HG03045 (cell line): ENCODE measurements at regions not wholly inside any gene's neighbourhood (a gene's known extent, or its start where the extent isn't known, plus 50 kb on each side); places are given as distances from the start of the nearest gene placed in this dataset.

ENCODE experiments used
- ATAC-seq: cut with Tn5 transposase; IDR thresholded peaks from one replicate; pipeline ENCODE4 v1.9.1; 2021; ENCODE audit warnings: mild to moderate bottlenecking, moderate library complexity; ENCODE audit not compliant: unreplicated experiment

- no peak for ATAC-seq
These were observed 165.6 kb downstream of the ARL6IP6 start for GRCh38 chr2:152883951-152884487.

- ATAC-seq: no peak
These were observed 163.1 kb downstream of the ARL6IP6 start for GRCh38 chr2:152881527-152881926.

- ATAC-seq: no peak
These were observed 160.9 kb downstream of the ARL6IP6 start for GRCh38 chr2:152879275-152879674.

GRCh38 chr2:152875701-152876695 lies 157.6 kb downstream of the ARL6IP6 start:
- ATAC-seq: no peak

- no peak for ATAC-seq
These were observed 156.5 kb downstream of the ARL6IP6 start for GRCh38 chr2:152874955-152875354.

- no peak for ATAC-seq
These were observed 151.8 kb downstream of the ARL6IP6 start for GRCh38 chr2:152870239-152870638.

GRCh38 chr2:152867397-152867796 lies 149.0 kb downstream of the ARL6IP6 start:
- no peak for ATAC-seq

- ATAC-seq: no peak
These were observed 146.3 kb downstream of the ARL6IP6 start for GRCh38 chr2:152864601-152865149.

GRCh38 chr2:152863826-152864225 lies 145.4 kb downstream of the ARL6IP6 start:
- no peak for ATAC-seq

GRCh38 chr2:152861349-152861942 lies 143.0 kb downstream of the ARL6IP6 start:
- ATAC-seq: no peak

GRCh38 chr2:152858594-152859265 lies 140.3 kb downstream of the ARL6IP6 start:
- ATAC-seq: no peak

GRCh38 chr2:152846697-152847470 lies 128.5 kb downstream of the ARL6IP6 start:
- no peak for ATAC-seq

GRCh38 chr2:152835674-152836073 lies 117.3 kb downstream of the ARL6IP6 start:
- ATAC-seq: no peak

GRCh38 chr2:152827944-152828343 lies 109.5 kb downstream of the ARL6IP6 start:
- ATAC-seq: no peak

- no peak for ATAC-seq
These were observed 108.3 kb downstream of the ARL6IP6 start for GRCh38 chr2:152826581-152827279.

- no peak for ATAC-seq
These were observed 107.4 kb downstream of the ARL6IP6 start for GRCh38 chr2:152825834-152826233.

- no peak for ATAC-seq
These were observed 105.5 kb downstream of the ARL6IP6 start for GRCh38 chr2:152823905-152824304.

- no peak for ATAC-seq
These were observed 104.3 kb downstream of the ARL6IP6 start for GRCh38 chr2:152822676-152823075.

GRCh38 chr2:152820048-152820447 lies 101.6 kb downstream of the ARL6IP6 start:
- ATAC-seq: no peak
